Thyroid gland (tissue), 4 donors: ENCODE measurements at regions not wholly inside any gene's neighbourhood (a gene's known extent, or its start where the extent isn't known, plus 50 kb on each side); places are given as distances from the start of the nearest gene placed in this dataset.

ENCODE experiments used
- POLR2A ChIP-seq, 2 donors: fragments of 450-650 bp; IDR thresholded peaks; one replicate each; pipeline ENCODE4 v1.6.1; 2017; ENCODE audit warnings: antibody characterized with exemption in 2 of 2, mild to moderate bottlenecking in 2 of 2, moderate library complexity in 1 of 2
- TF ChIP-seq, protein P1 (sequence below), 6 experiments: fragments of 200-600 bp in 3 of 6; fragments of 450-650 bp in 3 of 6; sonication (generic) in 3 of 6; IDR thresholded peaks; one replicate each; pipeline ENCODE4 v1.5.1; 2016 to 2019; ENCODE audit warnings: antibody characterized with exemption in 6 of 6, mild to moderate bottlenecking in 2 of 6, inconsistent platforms in 1 of 6, moderate library complexity in 1 of 6

DNA sequence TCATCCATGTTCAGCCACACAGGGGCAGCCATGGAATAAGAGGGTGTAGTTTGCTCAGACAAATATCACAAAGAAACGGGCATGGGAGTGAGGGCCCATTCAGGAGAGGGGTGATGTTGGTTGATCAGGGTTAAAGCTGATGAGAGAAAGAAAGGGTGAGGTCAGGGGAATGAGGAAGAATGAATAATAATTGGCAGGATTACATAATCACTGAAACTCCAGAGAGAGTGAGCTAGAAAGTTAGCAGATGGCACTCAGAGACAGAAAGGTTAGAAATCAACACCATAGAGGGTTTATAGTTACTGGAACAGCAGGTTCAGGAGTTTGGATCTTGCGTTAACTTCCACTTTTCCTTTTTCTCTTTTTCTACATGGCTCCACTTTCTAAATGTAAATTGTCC, 113.9 kb downstream of the TAF11L14 start:
- TF ChIP-seq POLR2A (IDR thresholded peaks at IDR 0.05), result no peak
- TF ChIP-seq, protein P1, sequence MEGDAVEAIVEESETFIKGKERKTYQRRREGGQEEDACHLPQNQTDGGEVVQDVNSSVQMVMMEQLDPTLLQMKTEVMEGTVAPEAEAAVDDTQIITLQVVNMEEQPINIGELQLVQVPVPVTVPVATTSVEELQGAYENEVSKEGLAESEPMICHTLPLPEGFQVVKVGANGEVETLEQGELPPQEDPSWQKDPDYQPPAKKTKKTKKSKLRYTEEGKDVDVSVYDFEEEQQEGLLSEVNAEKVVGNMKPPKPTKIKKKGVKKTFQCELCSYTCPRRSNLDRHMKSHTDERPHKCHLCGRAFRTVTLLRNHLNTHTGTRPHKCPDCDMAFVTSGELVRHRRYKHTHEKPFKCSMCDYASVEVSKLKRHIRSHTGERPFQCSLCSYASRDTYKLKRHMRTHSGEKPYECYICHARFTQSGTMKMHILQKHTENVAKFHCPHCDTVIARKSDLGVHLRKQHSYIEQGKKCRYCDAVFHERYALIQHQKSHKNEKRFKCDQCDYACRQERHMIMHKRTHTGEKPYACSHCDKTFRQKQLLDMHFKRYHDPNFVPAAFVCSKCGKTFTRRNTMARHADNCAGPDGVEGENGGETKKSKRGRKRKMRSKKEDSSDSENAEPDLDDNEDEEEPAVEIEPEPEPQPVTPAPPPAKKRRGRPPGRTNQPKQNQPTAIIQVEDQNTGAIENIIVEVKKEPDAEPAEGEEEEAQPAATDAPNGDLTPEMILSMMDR (IDR thresholded peaks at IDR 0.05), result no peak
